ENCODE measurements at regions not wholly inside any gene's neighbourhood (a gene's known extent, or its start where the extent isn't known, plus 50 kb on each side); places are given as distances from the start of the nearest gene placed in this dataset.

DNA sequence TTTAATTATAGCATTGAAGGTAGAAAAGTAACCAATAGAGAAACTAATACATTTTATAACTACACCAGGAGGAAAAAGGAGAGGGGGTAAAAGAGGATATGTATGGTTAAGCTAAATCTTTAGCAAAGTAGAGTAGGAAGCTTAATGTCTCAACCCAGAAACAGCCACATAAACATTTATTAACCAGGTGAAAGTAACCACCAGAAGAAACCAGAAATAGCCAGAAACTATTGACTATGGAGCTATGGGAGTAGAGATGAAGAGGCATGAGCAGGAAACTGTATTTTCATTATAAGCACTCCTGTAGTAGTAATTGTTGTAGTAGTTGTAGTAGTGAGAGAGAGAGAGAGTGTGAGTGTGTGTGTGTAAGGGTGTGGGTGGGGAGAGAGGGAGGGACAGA, 617.5 kb upstream of the CHAC2 start:
- no peak for DNase-seq (ENCODE audit: low spot score)
- Histone ChIP-seq H3K27me3 (replicated peaks; ENCODE audit: insufficient read depth) (no peaks in the 10 kb centered on the region), H3K27ac (no peak overlapping the region), H3K9me3 (no peaks in the 10 kb centered on the region), H3K36me3 (no peaks in the 10 kb centered on the region), H3K4me3 (no peak overlapping the region), H3K4me1 (ENCODE audit: control insufficient read depth in 1 of 2, low read depth in 2 of 2) (no peaks in the 10 kb centered on the region)
- ATAC-seq (ENCODE audit: insufficient number of reproducible peaks, low FRiP score, low read depth): no peak
- TF ChIP-seq, protein P1, sequence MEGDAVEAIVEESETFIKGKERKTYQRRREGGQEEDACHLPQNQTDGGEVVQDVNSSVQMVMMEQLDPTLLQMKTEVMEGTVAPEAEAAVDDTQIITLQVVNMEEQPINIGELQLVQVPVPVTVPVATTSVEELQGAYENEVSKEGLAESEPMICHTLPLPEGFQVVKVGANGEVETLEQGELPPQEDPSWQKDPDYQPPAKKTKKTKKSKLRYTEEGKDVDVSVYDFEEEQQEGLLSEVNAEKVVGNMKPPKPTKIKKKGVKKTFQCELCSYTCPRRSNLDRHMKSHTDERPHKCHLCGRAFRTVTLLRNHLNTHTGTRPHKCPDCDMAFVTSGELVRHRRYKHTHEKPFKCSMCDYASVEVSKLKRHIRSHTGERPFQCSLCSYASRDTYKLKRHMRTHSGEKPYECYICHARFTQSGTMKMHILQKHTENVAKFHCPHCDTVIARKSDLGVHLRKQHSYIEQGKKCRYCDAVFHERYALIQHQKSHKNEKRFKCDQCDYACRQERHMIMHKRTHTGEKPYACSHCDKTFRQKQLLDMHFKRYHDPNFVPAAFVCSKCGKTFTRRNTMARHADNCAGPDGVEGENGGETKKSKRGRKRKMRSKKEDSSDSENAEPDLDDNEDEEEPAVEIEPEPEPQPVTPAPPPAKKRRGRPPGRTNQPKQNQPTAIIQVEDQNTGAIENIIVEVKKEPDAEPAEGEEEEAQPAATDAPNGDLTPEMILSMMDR (IDR thresholded peaks at IDR 0.05): no peak

DNA sequence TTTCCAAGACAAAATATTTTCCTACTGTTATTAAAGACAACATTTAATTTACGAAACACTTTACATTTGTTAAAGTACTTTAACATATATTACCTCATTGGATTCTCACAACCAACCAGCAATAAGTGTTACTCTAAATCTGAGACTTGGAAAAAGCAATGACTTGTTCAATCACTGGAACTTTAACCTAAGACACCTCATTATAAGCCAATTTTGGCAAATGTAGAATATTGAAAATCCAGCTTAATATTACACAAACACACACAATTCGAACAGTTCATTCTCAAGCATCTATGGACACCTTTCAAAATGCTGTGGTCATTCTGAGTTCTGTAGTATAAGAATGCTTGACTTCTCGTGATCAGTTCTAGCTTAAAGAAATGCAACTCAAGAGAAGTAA, 619.4 kb upstream of the CHAC2 start:
- Histone ChIP-seq H3K27me3 (replicated peaks; ENCODE audit: insufficient read depth) (no peaks in the 10 kb centered on the region), H3K9me3 (no peaks in the 10 kb centered on the region), H3K4me3 (no peak overlapping the region), H3K27ac (no peak overlapping the region), H3K4me1 (ENCODE audit: control insufficient read depth in 1 of 2, low read depth in 2 of 2) (no peaks in the 10 kb centered on the region), H3K36me3 (no peaks in the 10 kb centered on the region)
- ATAC-seq (ENCODE audit: insufficient number of reproducible peaks, low FRiP score, low read depth) (no peak), DNase-seq (ENCODE audit: low spot score) (no peak)
- TF ChIP-seq, protein P1 (IDR thresholded peaks at IDR 0.05): no peak

DNA sequence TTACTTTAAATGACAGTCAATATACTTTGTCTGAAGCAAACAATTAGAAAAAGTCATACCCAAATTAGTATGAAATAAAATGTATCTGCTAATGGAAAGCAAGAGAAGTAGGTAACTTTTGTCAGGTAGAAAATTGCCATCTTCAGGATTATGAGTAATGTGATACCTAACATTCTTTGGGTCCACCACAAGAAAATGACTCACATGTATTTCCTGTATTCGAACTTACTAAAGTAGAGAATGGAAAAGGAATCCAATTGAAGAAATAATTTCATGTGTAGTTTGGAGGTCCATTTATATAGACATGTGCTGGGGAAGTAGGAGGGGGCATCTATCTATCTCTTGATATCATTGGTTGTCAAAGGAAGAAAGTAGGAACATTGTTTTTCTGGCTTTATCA, 636.2 kb upstream of the CHAC2 start:
- DNase-seq (ENCODE audit: low spot score) (no peak), ATAC-seq (ENCODE audit: insufficient number of reproducible peaks, low FRiP score, low read depth) (no peak)
- Histone ChIP-seq H3K27ac (no peak overlapping the region), H3K4me3 (no peak overlapping the region), H3K4me1 (ENCODE audit: control insufficient read depth in 1 of 2, low read depth in 2 of 2) (no peaks in the 10 kb centered on the region), H3K36me3 (no peaks in the 10 kb centered on the region), H3K27me3 (replicated peaks; ENCODE audit: insufficient read depth) (no peaks in the 10 kb centered on the region), H3K9me3 (no peaks in the 10 kb centered on the region)
- TF ChIP-seq, protein P1 (IDR thresholded peaks at IDR 0.05): no peak

DNA sequence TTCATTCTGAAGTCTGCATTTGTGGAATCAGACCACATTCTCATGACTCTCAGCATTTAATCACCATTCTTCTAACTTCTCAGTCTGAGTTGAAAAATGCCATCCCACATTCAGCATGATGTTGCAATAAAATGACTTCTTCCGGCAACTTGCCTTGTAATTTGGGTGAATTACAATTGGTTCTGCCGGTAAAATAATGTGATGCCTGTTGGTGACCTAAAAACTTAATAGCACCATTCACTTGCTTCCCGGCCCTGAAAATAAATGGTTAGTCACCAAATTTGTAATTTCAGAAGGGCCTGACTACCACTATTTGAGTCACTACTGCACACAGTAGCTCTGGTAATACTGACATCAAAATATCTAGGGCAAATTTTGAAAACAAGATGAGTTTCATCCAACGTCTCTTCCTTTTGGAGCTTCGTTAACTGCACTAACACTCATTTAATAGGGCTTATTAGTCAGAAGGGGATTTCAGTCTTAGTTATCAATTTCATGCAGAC, 637.1 kb upstream of the CHAC2 start:
- no peak for DNase-seq (ENCODE audit: low spot score)
- H3K4me3 ChIP-seq: no peak overlapping the region
- H3K27ac ChIP-seq: no peak overlapping the region
- no peaks in the 10 kb centered on the region for H3K36me3 ChIP-seq
- H3K9me3 ChIP-seq: no peaks in the 10 kb centered on the region
- no peaks in the 10 kb centered on the region for H3K4me1 ChIP-seq (ENCODE audit: control insufficient read depth in 1 of 2, low read depth in 2 of 2)
- H3K27me3 ChIP-seq (replicated peaks; ENCODE audit: insufficient read depth): no peaks in the 10 kb centered on the region
- ATAC-seq (ENCODE audit: insufficient number of reproducible peaks, low FRiP score, low read depth): no peak
- TF ChIP-seq, protein P1 (IDR thresholded peaks at IDR 0.05): no peak

DNA sequence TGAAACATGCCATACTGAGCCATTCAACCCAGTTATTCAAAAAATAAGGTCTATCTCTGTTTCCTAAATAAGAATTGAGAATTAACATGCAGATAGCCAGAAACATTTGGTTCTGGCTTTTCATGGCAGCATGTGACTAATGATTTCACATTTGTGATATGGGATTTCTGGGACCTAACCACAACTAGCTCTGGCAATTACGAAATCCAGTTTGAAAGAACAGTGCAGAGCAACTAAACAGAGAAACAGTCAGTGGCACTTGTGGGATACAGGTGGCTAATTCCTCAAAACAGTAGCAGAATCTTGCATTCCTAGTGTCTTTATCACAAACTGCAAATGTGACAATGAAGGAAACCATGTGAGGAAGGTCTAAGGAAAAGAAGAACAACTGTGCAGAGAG, 637.8 kb upstream of the CHAC2 start:
- H3K4me3 ChIP-seq: no peak overlapping the region
- ATAC-seq (ENCODE audit: insufficient number of reproducible peaks, low FRiP score, low read depth): no peak
- DNase-seq (ENCODE audit: low spot score): no peak
- no peaks in the 10 kb centered on the region for H3K4me1 ChIP-seq (ENCODE audit: control insufficient read depth in 1 of 2, low read depth in 2 of 2)
- no peaks in the 10 kb centered on the region for H3K36me3 ChIP-seq
- H3K9me3 ChIP-seq: no peaks in the 10 kb centered on the region
- H3K27me3 ChIP-seq (replicated peaks; ENCODE audit: insufficient read depth): no peaks in the 10 kb centered on the region
- TF ChIP-seq, protein P1 (IDR thresholded peaks at IDR 0.05): no peak
- H3K27ac ChIP-seq: no peak overlapping the region

Data from thoracic aorta (tissue), 2 donors.